BLaER1 treated with 17β-estradiol and CSF1 and Interleukin-3, amounts not matched to agents 10 nM and 100 nM (cell line): ENCODE measurements at regions not wholly inside any gene's neighbourhood (a gene's known extent, or its start where the extent isn't known, plus 50 kb on each side); places are given as distances from the start of the nearest gene placed in this dataset.
A peak's percentile ranks its signal among the peaks of the same experiment; 100 is the strongest.

Experiments
- H3K27ac ChIP-seq, 11 experiments: shearing (Covaris generic); formaldehyde crosslinking; 2 replicates each; pipeline ENCODE4 v1.8.1; 2022
- H3K27me3 ChIP-seq, 11 experiments: shearing (Covaris generic); formaldehyde crosslinking; 2 replicates each; pipeline ENCODE4 v1.8.1; 2022
- H3K36me3 ChIP-seq, 11 experiments: shearing (Covaris generic); formaldehyde crosslinking; 2 replicates each; pipeline ENCODE4 v1.8.1; 2022
- H3K4me1 ChIP-seq, 10 experiments: shearing (Covaris generic); formaldehyde crosslinking; 2 replicates each; pipeline ENCODE4 v1.8.1; 2022
- H3K4me2 ChIP-seq, 11 experiments: shearing (Covaris generic); formaldehyde crosslinking; 2 replicates each; pipeline ENCODE4 v1.8.1; 2022
- H3K4me3 ChIP-seq, 10 experiments: shearing (Covaris generic); formaldehyde crosslinking; 2 replicates each; pipeline ENCODE4 v1.8.1; 2022
- H3K9ac ChIP-seq, 11 experiments: shearing (Covaris generic); formaldehyde crosslinking; 2 replicates each; pipeline ENCODE4 v1.8.1; 2022
- H3K9me3 ChIP-seq, 11 experiments: shearing (Covaris generic); formaldehyde crosslinking; replicated peaks in 1 of 11; 2 replicates each; pipeline ENCODE4 v1.8.1; 2022
- H4K20me1 ChIP-seq, 11 experiments: shearing (Covaris generic); formaldehyde crosslinking; 2 replicates each; pipeline ENCODE4 v1.8.1; 2022
- Cebpa-rat ChIP-seq, 11 experiments: shearing (Covaris generic); IDR thresholded peaks; 2 replicates each; pipeline ENCODE4 v1.8.1; 2022

- H3K4me2 ChIP-seq: no peak overlapping the region
- no peaks in the 10 kb centered on the region for H3K27me3 ChIP-seq
- no peaks in the 10 kb centered on the region for H4K20me1 ChIP-seq
- no peaks in the 10 kb centered on the region for H3K4me1 ChIP-seq
- no peaks in the 10 kb centered on the region for H3K36me3 ChIP-seq
- peaks cover 0 to 9% (median 0%) of the 10 kb centered on the region in 11 experiments; a peak in 5 of 22 replicates for H3K9me3 ChIP-seq
- H3K4me3 ChIP-seq: no peak overlapping the region
- no peak overlapping the region for H3K27ac ChIP-seq
- no peak for TF ChIP-seq Cebpa-rat (IDR thresholded peaks at IDR 0.05)
- no peak overlapping the region for H3K9ac ChIP-seq
Observed at GRCh38 chr3:30253832-30254231, 352.6 kb upstream of the TGFBR2 start.

- H3K27ac ChIP-seq: no peak overlapping the region
- H3K36me3 ChIP-seq: no peaks in the 10 kb centered on the region
- H3K4me2 ChIP-seq: no peak overlapping the region
- H3K27me3 ChIP-seq: no peaks in the 10 kb centered on the region
- H4K20me1 ChIP-seq: no peaks in the 10 kb centered on the region
- no peak for TF ChIP-seq Cebpa-rat (IDR thresholded peaks at IDR 0.05)
- no peak overlapping the region for H3K4me3 ChIP-seq
- no peak overlapping the region for H3K9ac ChIP-seq
- no peaks in the 10 kb centered on the region for H3K4me1 ChIP-seq
- H3K9me3 ChIP-seq: peaks cover 0 to 9% (median 0%) of the 10 kb centered on the region in 11 experiments; a peak in 5 of 22 replicates
Observed at GRCh38 chr3:30256474-30256873, 349.9 kb upstream of the TGFBR2 start.

GRCh38 chr3:30258426-30259392, 347.7 kb upstream of the TGFBR2 start:
- no peak overlapping the region for H3K9ac ChIP-seq
- no peaks in the 10 kb centered on the region for H3K27me3 ChIP-seq
- H3K4me2 ChIP-seq: no peak overlapping the region
- H3K27ac ChIP-seq: no peak overlapping the region
- peaks cover 7 to 13% (median 12%) of the 10 kb centered on the region in 10 experiments for H3K4me1 ChIP-seq
- TF ChIP-seq Cebpa-rat (IDR thresholded peaks at IDR 0.05): no peak
- no peaks in the 10 kb centered on the region for H4K20me1 ChIP-seq
- no peak overlapping the region for H3K4me3 ChIP-seq
- H3K36me3 ChIP-seq: no peaks in the 10 kb centered on the region
- H3K9me3 ChIP-seq: peaks cover 0 to 9% (median 0%) of the 10 kb centered on the region in 11 experiments; a peak in 5 of 22 replicates

- peaks cover 0 to 5% (median 0%) of the 10 kb centered on the region in 11 experiments; a peak in 5 of 22 replicates for H3K9me3 ChIP-seq
- H3K4me2 ChIP-seq: no peak overlapping the region
- H3K9ac ChIP-seq: no peak overlapping the region
- no peak for TF ChIP-seq Cebpa-rat (IDR thresholded peaks at IDR 0.05)
- no peak overlapping the region for H3K27ac ChIP-seq
- no peaks in the 10 kb centered on the region for H4K20me1 ChIP-seq
- H3K4me3 ChIP-seq: no peak overlapping the region
- H3K36me3 ChIP-seq: no peaks in the 10 kb centered on the region
- peaks cover 10 to 23% (median 22%) of the 10 kb centered on the region in 10 experiments for H3K4me1 ChIP-seq
- H3K27me3 ChIP-seq: no peaks in the 10 kb centered on the region
Observed at GRCh38 chr3:30259730-30260129, 346.7 kb upstream of the TGFBR2 start.

- Histone ChIP-seq H4K20me1 (no peaks in the 10 kb centered on the region), H3K9ac (no peak overlapping the region), H3K36me3 (no peaks in the 10 kb centered on the region), H3K4me1 (peaks cover 10 to 25% (median 22%) of the 10 kb centered on the region in 10 experiments), H3K27ac (no peak overlapping the region), H3K9me3 (peaks cover 0 to 10% (median 7%) of the 10 kb centered on the region in 11 experiments; a peak in 15 of 22 replicates), H3K27me3 (no peaks in the 10 kb centered on the region), H3K4me3 (no peak overlapping the region), H3K4me2 (no peak overlapping the region)
- no peak for TF ChIP-seq Cebpa-rat (IDR thresholded peaks at IDR 0.05)
Observed at GRCh38 chr3:30260762-30261161, 345.6 kb upstream of the TGFBR2 start.

- no peak for TF ChIP-seq Cebpa-rat (IDR thresholded peaks at IDR 0.05)
- peak overlapping the region; percentile 25 to 84 (median 76) for H3K4me2 ChIP-seq
- H4K20me1 ChIP-seq: no peaks in the 10 kb centered on the region
- H3K4me3 ChIP-seq: no peak overlapping the region
- H3K9ac ChIP-seq: no peak overlapping the region
- peaks cover 0 to 18% (median 10%) of the 10 kb centered on the region in 11 experiments; a peak in 16 of 22 replicates for H3K9me3 ChIP-seq
- H3K4me1 ChIP-seq: peaks cover 10 to 25% (median 22%) of the 10 kb centered on the region in 10 experiments
- H3K36me3 ChIP-seq: no peaks in the 10 kb centered on the region
- H3K27me3 ChIP-seq: no peaks in the 10 kb centered on the region; a peak in 1 of 22 replicates
- peak overlapping the region in 4 of 11 experiments; percentile 1 to 43 (median 20); a peak in 4 of 22 replicates for H3K27ac ChIP-seq
Observed at GRCh38 chr3:30263238-30263924, 343.0 kb upstream of the TGFBR2 start.

GRCh38 chr3:30263925-30264313, 342.5 kb upstream of the TGFBR2 start:
- H3K9me3 ChIP-seq: peaks cover 0 to 18% (median 10%) of the 10 kb centered on the region in 11 experiments; a peak in 16 of 22 replicates
- no peaks in the 10 kb centered on the region for H3K36me3 ChIP-seq
- peak overlapping the region in 3 of 11 experiments; percentile 1 to 43 (median 38); a peak in 1 of 22 replicates for H3K27ac ChIP-seq
- H3K4me3 ChIP-seq: no peak overlapping the region
- no peaks in the 10 kb centered on the region for H4K20me1 ChIP-seq
- H3K9ac ChIP-seq: no peak overlapping the region
- H3K27me3 ChIP-seq: no peaks in the 10 kb centered on the region; a peak in 1 of 22 replicates
- TF ChIP-seq Cebpa-rat (IDR thresholded peaks at IDR 0.05): no peak
- peak overlapping the region; percentile 25 to 84 (median 76) for H3K4me2 ChIP-seq
- H3K4me1 ChIP-seq: peaks cover 10 to 25% (median 22%) of the 10 kb centered on the region in 10 experiments

- Histone ChIP-seq H3K36me3 (no peaks in the 10 kb centered on the region), H3K27ac (no peak overlapping the region), H3K9me3 (peaks cover 0 to 18% (median 10%) of the 10 kb centered on the region in 11 experiments; a peak in 16 of 22 replicates), H3K4me3 (no peak overlapping the region), H3K27me3 (no peaks in the 10 kb centered on the region; a peak in 1 of 22 replicates), H4K20me1 (peaks cover 0 to 3% (median 0%) of the 10 kb centered on the region in 11 experiments; a peak in 1 of 22 replicates), H3K4me1 (peaks cover 25 to 37% (median 33%) of the 10 kb centered on the region in 10 experiments), H3K4me2 (no peak overlapping the region), H3K9ac (no peak overlapping the region)
- no peak for TF ChIP-seq Cebpa-rat (IDR thresholded peaks at IDR 0.05)
Observed at GRCh38 chr3:30266524-30266923, 339.9 kb upstream of the TGFBR2 start.

- Histone ChIP-seq H3K27ac (no peak overlapping the region), H3K4me1 (peaks cover 21 to 31% (median 26%) of the 10 kb centered on the region in 10 experiments), H3K9ac (no peak overlapping the region), H4K20me1 (peaks cover 0 to 3% (median 0%) of the 10 kb centered on the region in 11 experiments; a peak in 1 of 22 replicates), H3K27me3 (no peaks in the 10 kb centered on the region; a peak in 1 of 22 replicates), H3K4me3 (no peak overlapping the region), H3K9me3 (peaks cover 0 to 18% (median 10%) of the 10 kb centered on the region in 11 experiments; a peak in 16 of 22 replicates), H3K4me2 (no peak overlapping the region), H3K36me3 (no peaks in the 10 kb centered on the region)
- no peak for TF ChIP-seq Cebpa-rat (IDR thresholded peaks at IDR 0.05)
Observed at GRCh38 chr3:30268288-30268687, 338.1 kb upstream of the TGFBR2 start.
